K562 (cell line): ENCODE measurements at regions not wholly inside any gene's neighbourhood (a gene's known extent, or its start where the extent isn't known, plus 50 kb on each side); places are given as distances from the start of the nearest gene placed in this dataset.

Experiments
- ATAC-seq: fragments of 200-7000 bp; cut with Tn5 transposase; 3 replicates; pipeline ENCODE4 v1.9.1; 2020; ENCODE audit warnings: moderate library complexity
- BruUV-seq: library from RNA; stranded (reverse); fragments of 400-500 nt; replicated peaks from 2 replicates; lab custom pipeline; 2021; lab: Mats Ljungman, UMichigan
- CTCF ChIA-PET: fragments of 300-600 bp; formaldehyde crosslinking; extraction: SDS; loops from one replicate; lab custom pipeline; 2021; ENCODE audit warnings: low intra/inter-chr PET ratio; lab: Yijun Ruan, JAX
- POLR2A ChIA-PET: fragments of 300-600, 350-650 bp; sonication (Branson Sonifier 250); formaldehyde crosslinking; extraction: SDS; loops from one replicate; lab custom pipeline; 2021; ENCODE audit warnings: antibody characterized with exemption, inconsistent platforms; lab: Yijun Ruan, JAX
- DNase-seq, 4 experiments: peaks; one replicate each; pipeline versions ENCODE4 v3.0.0 to v3.0.0-alpha.2; 2011 to 2018; ENCODE audit warnings: low spot score in 3 of 4, mixed read lengths in 3 of 4; ENCODE audit errors: extremely low read depth in 1 of 4
- FAIRE-seq: peaks from 2 replicates; lab custom pipeline; 2011; peaks lifted over from hg19 to GRCh38; lab: Jason Lieb, UNC
- H2AFZ ChIP-seq: 2 replicates; pipeline ENCODE4 v1.6.0; 2011; ENCODE audit warnings: low read depth, low read length, control low read depth, inconsistent platforms
- H3K27ac ChIP-seq: fragments of 200-600 bp; 3 replicates; pipeline ENCODE4 v1.8.0; 2011; ENCODE audit warnings: low read depth, mild to moderate bottlenecking, control low read depth, inconsistent platforms, low read length, moderate library complexity, mixed read lengths; ENCODE audit errors: extremely low read depth
- H3K27me3 ChIP-seq, 2 experiments: fragments of 300-600 bp in 1 of 2; 2 replicates in 1 of 2; 3 replicates in 1 of 2; pipeline versions ENCODE4 v1.6.0 to v1.8.0; 2011; ENCODE audit warnings: inconsistent platforms in 2 of 2, low read length in 2 of 2, mild to moderate bottlenecking in 1 of 2, mixed read lengths in 1 of 2, moderate library complexity in 1 of 2; ENCODE audit not compliant: control insufficient read depth in 2 of 2, insufficient read depth in 2 of 2
- H3K36me3 ChIP-seq: fragments of 300-600 bp; 3 replicates; pipeline ENCODE4 v1.8.0; 2011; ENCODE audit warnings: mild to moderate bottlenecking, low read length, inconsistent platforms; ENCODE audit not compliant: control insufficient read depth, insufficient read depth
- H3K4me1 ChIP-seq, 2 experiments: fragments of 200-600 bp in 1 of 2; replicated peaks in 1 of 2; 2 replicates in 1 of 2; 3 replicates in 1 of 2; pipeline versions ENCODE4 v1.5.1 to v1.8.0; 2011; ENCODE audit warnings: inconsistent platforms in 2 of 2, low read length in 2 of 2, mild to moderate bottlenecking in 1 of 2, mixed read lengths in 1 of 2, moderate library complexity in 1 of 2; ENCODE audit not compliant: control insufficient read depth in 2 of 2, insufficient read depth in 2 of 2
- H3K4me2 ChIP-seq: 2 replicates; pipeline ENCODE4 v1.6.1; 2011; ENCODE audit warnings: low read length, control low read depth, inconsistent platforms, mixed read lengths; ENCODE audit not compliant: insufficient read depth
- H3K4me3 ChIP-seq: fragments of 200-600 bp; sonication (generic), shearing (Covaris generic); 2 replicates; pipeline ENCODE4 v1.5.1; 2016; ENCODE audit warnings: control low read depth, inconsistent platforms
- H3K79me2 ChIP-seq: fragments of 200-600 bp; 3 replicates; pipeline ENCODE4 v1.8.0; 2011; ENCODE audit warnings: low read length, inconsistent platforms; ENCODE audit not compliant: control insufficient read depth, insufficient read depth
- H3K9ac ChIP-seq, 2 experiments: 2 replicates each; pipeline versions ENCODE4 v1.6.0 to v1.6.1; 2011; ENCODE audit warnings: low read depth in 2 of 2, low read length in 2 of 2, control low read depth in 1 of 2, inconsistent platforms in 1 of 2, mild to moderate bottlenecking in 1 of 2, mixed read lengths in 1 of 2; ENCODE audit not compliant: insufficient read depth in 1 of 2
- H3K9me1 ChIP-seq: one replicate; pipeline ENCODE4 v1.6.0; 2011; ENCODE audit warnings: inconsistent platforms, mild to moderate bottlenecking, low read length, moderate library complexity; ENCODE audit not compliant: control insufficient read depth, insufficient read depth
- H3K9me3 ChIP-seq: replicated peaks from 2 replicates; pipeline ENCODE4 v1.5.1; 2011; ENCODE audit warnings: low read depth, low read length, inconsistent platforms; ENCODE audit not compliant: control insufficient read depth, insufficient read depth
- H4K20me1 ChIP-seq: replicated peaks from 2 replicates; pipeline ENCODE4 v1.6.1; 2011; ENCODE audit warnings: low read length, inconsistent platforms, mixed read lengths; ENCODE audit not compliant: control insufficient read depth, insufficient read depth
- BDP1 ChIP-seq: IDR thresholded peaks from 3 replicates; pipeline ENCODE4 v1.6.1; 2011; ENCODE audit not compliant: insufficient read length, insufficient read depth
- ETV5 ChIP-seq: sonication (generic); formaldehyde crosslinking; IDR thresholded peaks from 2 replicates; pipeline ENCODE4 v1.4.0; 2020; ENCODE audit warnings: low read depth, mild to moderate bottlenecking, missing genetic modification reagents
- HDAC1 ChIP-seq, 2 experiments: fragments of 450-650 bp; IDR thresholded peaks; 2 replicates each; pipeline ENCODE4 v1.6.1; 2016 to 2017; ENCODE audit warnings: inconsistent platforms in 1 of 2, mild to moderate bottlenecking in 1 of 2, moderate library complexity in 1 of 2
- HNRNPLL ChIP-seq: fragments of 200-400 bp; formaldehyde crosslinking; IDR thresholded peaks from 2 replicates; pipeline ENCODE4 v1.6.1; 2017; ENCODE audit warnings: low read length, low read depth, mild to moderate bottlenecking; ENCODE audit not compliant: poor library complexity, severe bottlenecking
- JUND ChIP-seq, 2 experiments: IDR thresholded peaks; 2 replicates in 1 of 2; 3 replicates in 1 of 2; pipeline ENCODE4 v1.6.1; 2011; ENCODE audit warnings: borderline replicate concordance in 2 of 2, low read depth in 2 of 2, low read length in 2 of 2, improper control_type of control experiment in 1 of 2, missing biosample characterization in 1 of 2, missing genetic modification characterization in 1 of 2, missing genetic modification reagents in 1 of 2
- NCOA4 ChIP-seq: fragments of 450-650 bp; IDR thresholded peaks from 2 replicates; pipeline ENCODE4 v1.6.1; 2018; ENCODE audit warnings: mild to moderate bottlenecking; ENCODE audit not compliant: partially characterized antibody
- NR2C1 ChIP-seq, 2 experiments: fragments of 450-650 bp; IDR thresholded peaks; 2 replicates each; pipeline ENCODE4 v1.6.1; 2017; ENCODE audit warnings: mild to moderate bottlenecking in 2 of 2, antibody characterized with exemption in 1 of 2, inconsistent platforms in 1 of 2, missing compliant biosample characterization in 1 of 2, missing genetic modification characterization in 1 of 2
- PCBP1 ChIP-seq: fragments of 200-400 bp; formaldehyde crosslinking; IDR thresholded peaks from 2 replicates; pipeline ENCODE4 v1.6.1; 2018; ENCODE audit warnings: mild to moderate bottlenecking, low read depth, low read length; ENCODE audit not compliant: poor library complexity, severe bottlenecking
- POLR2B ChIP-seq: fragments of 450-650 bp; IDR thresholded peaks from 2 replicates; pipeline ENCODE4 v1.6.1; 2018; ENCODE audit warnings: low read depth; ENCODE audit not compliant: partially characterized antibody
- SP2 ChIP-seq: IDR thresholded peaks from 2 replicates; pipeline ENCODE4 v1.6.1; 2011; ENCODE audit warnings: mild to moderate bottlenecking, low read depth, low read length, moderate library complexity; ENCODE audit not compliant: poor library complexity, severe bottlenecking; ENCODE audit errors: extremely low read depth
- SREBF2 ChIP-seq: sonication (generic); formaldehyde crosslinking; IDR thresholded peaks from 2 replicates; pipeline ENCODE4 v1.4.0; 2020; ENCODE audit warnings: mild to moderate bottlenecking, missing genetic modification reagents
- ZNF408 ChIP-seq: fragments of 250-450 bp; sonication (Bioruptor Pico); IDR thresholded peaks from 2 replicates; pipeline ENCODE4 v1.4.0; 2020; ENCODE audit warnings: low read depth, mild to moderate bottlenecking, moderate library complexity
- WGBS: fragments of 100-300 bp; shearing (Covaris generic); methylation state at CpG from one replicate; pipeline ENCODE4 v1.1.6; 2016; ENCODE audit warnings: low coverage, mixed read lengths; ENCODE audit not compliant: insufficient coverage; ENCODE audit errors: missing lambda C conversion rate; 5-methylcytosine and 5-hydroxymethylcytosine counted together
- in situ Hi-C: fragments of 300-500 bp; cut with MboI; formaldehyde crosslinking; loops from 4 replicates; pipeline ENCODE4 v1.15.0; 2018; ENCODE audit warnings: inconsistent platforms, mixed read lengths
- intact Hi-C: fragments of 100-400 bp; cut with micrococcal nuclease; formaldehyde crosslinking; loops from 2 replicates; pipeline ENCODE4 v1.14.2; 2022
- TF ChIP-seq, protein P1 (sequence below): fragments of 250-450 bp; sonication (Bioruptor Pico); IDR thresholded peaks from 2 replicates; pipeline ENCODE4 v1.4.0; 2020; ENCODE audit warnings: mild to moderate bottlenecking, moderate library complexity
- TF ChIP-seq, protein P2 (sequence below): sonication (generic); formaldehyde crosslinking; IDR thresholded peaks from 2 replicates; pipeline ENCODE4 v1.8.1; 2022; ENCODE audit warnings: missing genetic modification reagents
- TF ChIP-seq, protein P3 (sequence below): fragments of 250-450 bp; sonication (Bioruptor Pico); IDR thresholded peaks from 2 replicates; pipeline ENCODE4 v1.4.0; 2020; ENCODE audit warnings: mild to moderate bottlenecking

DNA sequence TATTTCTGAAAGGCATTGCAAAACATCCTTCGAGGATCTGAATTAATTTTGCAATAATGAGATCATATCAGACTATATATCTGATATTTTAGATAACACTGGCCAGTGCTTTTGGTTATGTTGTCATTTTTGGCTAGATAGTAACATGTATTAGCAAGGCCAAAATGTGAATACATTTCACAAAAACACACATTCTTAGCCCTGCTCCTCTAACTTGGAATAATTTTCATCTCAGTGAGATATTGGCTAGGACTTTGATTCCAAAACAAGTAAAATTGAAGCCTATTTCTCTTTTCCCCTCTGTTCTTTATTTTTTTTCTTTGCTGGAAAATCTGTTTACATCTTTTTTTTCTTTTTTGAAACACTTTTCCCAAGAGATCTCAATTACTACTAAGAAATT, 466.8 kb upstream of the CDH4 start (continued):
- no peak for TF ChIP-seq SP2
- TF ChIP-seq JUND (IDR thresholded peaks at IDR 0.05; ENCODE audit: borderline replicate concordance, low read depth, low read length) = no peak
- TF ChIP-seq JUND (tag; IDR thresholded peaks at IDR 0.05; ENCODE audit: borderline replicate concordance, low read depth, low read length) = no peak
- TF ChIP-seq, protein P1, sequence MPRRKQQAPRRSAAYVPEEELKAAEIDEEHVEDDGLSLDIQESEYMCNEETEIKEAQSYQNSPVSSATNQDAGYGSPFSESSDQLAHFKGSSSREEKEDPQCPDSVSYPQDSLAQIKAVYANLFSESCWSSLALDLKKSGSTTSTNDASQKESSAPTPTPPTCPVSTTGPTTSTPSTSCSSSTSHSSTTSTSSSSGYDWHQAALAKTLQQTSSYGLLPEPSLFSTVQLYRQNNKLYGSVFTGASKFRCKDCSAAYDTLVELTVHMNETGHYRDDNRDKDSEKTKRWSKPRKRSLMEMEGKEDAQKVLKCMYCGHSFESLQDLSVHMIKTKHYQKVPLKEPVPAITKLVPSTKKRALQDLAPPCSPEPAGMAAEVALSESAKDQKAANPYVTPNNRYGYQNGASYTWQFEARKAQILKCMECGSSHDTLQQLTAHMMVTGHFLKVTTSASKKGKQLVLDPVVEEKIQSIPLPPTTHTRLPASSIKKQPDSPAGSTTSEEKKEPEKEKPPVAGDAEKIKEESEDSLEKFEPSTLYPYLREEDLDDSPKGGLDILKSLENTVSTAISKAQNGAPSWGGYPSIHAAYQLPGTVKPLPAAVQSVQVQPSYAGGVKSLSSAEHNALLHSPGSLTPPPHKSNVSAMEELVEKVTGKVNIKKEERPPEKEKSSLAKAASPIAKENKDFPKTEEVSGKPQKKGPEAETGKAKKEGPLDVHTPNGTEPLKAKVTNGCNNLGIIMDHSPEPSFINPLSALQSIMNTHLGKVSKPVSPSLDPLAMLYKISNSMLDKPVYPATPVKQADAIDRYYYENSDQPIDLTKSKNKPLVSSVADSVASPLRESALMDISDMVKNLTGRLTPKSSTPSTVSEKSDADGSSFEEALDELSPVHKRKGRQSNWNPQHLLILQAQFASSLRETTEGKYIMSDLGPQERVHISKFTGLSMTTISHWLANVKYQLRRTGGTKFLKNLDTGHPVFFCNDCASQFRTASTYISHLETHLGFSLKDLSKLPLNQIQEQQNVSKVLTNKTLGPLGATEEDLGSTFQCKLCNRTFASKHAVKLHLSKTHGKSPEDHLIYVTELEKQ (CRISPR knock-in tag) = no peak

DNA sequence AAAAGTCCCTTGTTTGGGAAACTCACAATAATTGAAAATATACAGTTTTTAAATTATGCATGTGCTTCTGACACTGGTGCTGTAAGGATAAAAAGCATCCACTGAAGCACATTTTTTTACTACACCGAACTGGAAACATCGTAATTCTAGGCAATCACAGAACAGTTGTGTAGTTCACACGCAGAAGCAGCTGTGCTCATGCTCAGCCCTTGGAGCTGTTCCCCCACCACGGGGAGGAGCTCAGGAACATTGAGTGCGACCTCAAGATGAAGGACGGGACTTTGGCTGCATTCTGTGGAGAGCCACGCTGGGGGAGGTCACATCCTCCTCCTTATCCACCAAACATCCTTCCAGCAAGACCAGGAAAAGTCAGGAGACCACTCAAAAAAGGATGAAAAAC, 466.3 kb upstream of the CDH4 start:
- no peak for ATAC-seq
- ChIA-PET CTCF (no interaction called here), POLR2A (no interaction called here)
- no peak overlapping the region for H3K4me2 ChIP-seq
- no peak for TF ChIP-seq SREBF2 (CRISPR knock-in tag)
- TF ChIP-seq ETV5 (CRISPR knock-in tag) = no peak
- no peak for TF ChIP-seq HDAC1 (IDR thresholded peaks at IDR 0.05)
- TF ChIP-seq BDP1 = no peak
- TF ChIP-seq NR2C1 (IDR thresholded peaks at IDR 0.05) = no peak
- no peak for TF ChIP-seq NR2C1 (tag; IDR thresholded peaks at IDR 0.05)
- TF ChIP-seq PCBP1 = no peak
- TF ChIP-seq ZNF408 (CRISPR knock-in tag) = no peak
- no peak for TF ChIP-seq NCOA4
- TF ChIP-seq, protein P2, sequence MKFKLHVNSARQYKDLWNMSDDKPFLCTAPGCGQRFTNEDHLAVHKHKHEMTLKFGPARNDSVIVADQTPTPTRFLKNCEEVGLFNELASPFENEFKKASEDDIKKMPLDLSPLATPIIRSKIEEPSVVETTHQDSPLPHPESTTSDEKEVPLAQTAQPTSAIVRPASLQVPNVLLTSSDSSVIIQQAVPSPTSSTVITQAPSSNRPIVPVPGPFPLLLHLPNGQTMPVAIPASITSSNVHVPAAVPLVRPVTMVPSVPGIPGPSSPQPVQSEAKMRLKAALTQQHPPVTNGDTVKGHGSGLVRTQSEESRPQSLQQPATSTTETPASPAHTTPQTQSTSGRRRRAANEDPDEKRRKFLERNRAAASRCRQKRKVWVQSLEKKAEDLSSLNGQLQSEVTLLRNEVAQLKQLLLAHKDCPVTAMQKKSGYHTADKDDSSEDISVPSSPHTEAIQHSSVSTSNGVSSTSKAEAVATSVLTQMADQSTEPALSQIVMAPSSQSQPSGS (CRISPR knock-in tag) = no peak
- no peak for TF ChIP-seq HNRNPLL
- TF ChIP-seq, protein P3, sequence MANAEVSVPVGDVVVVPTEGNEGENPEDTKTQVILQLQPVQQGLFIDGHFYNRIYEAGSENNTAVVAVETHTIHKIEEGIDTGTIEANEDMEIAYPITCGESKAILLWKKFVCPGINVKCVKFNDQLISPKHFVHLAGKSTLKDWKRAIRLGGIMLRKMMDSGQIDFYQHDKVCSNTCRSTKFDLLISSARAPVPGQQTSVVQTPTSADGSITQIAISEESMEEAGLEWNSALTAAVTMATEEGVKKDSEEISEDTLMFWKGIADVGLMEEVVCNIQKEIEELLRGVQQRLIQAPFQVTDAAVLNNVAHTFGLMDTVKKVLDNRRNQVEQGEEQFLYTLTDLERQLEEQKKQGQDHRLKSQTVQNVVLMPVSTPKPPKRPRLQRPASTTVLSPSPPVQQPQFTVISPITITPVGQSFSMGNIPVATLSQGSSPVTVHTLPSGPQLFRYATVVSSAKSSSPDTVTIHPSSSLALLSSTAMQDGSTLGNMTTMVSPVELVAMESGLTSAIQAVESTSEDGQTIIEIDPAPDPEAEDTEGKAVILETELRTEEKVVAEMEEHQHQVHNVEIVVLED (CRISPR knock-in tag) = no peak
- TF ChIP-seq POLR2B = no peak
- no peaks in the 10 kb centered on the region for H3K9me1 ChIP-seq
- DNase-seq = no peak
- intact Hi-C loops (no loop called here), in situ Hi-C loops (no loop called here)
- H4K20me1 ChIP-seq = no peaks in the 10 kb centered on the region; the same call in 1 of the 2 replicates
- no peaks in the 10 kb centered on the region for H3K4me1 ChIP-seq
- no peaks in the 10 kb centered on the region for H3K36me3 ChIP-seq
- no peak for FAIRE-seq
- no peak overlapping the region for H3K4me3 ChIP-seq
- BruUV-seq = no TSS peak
- no peak overlapping the region for H3K9ac ChIP-seq
- no peaks in the 10 kb centered on the region for H3K27me3 ChIP-seq
- H3K79me2 ChIP-seq = no peaks in the 10 kb centered on the region
- H3K9me3 ChIP-seq = no peaks in the 10 kb centered on the region
- 4% methylated on average over 5 of the region's 7 CpGs for WGBS
- no peak overlapping the region for H2AFZ ChIP-seq
- H3K27ac ChIP-seq = no peak overlapping the region
